ENCODE measurements at regions not wholly inside any gene's neighbourhood (a gene's known extent, or its start where the extent isn't known, plus 50 kb on each side); places are given as distances from the start of the nearest gene placed in this dataset.
"Not testable (repeated sequence)": the region's sequence is repeated elsewhere in the genome, so short reads cannot be mapped to it uniquely, and the experiment has no call there.

DNA sequence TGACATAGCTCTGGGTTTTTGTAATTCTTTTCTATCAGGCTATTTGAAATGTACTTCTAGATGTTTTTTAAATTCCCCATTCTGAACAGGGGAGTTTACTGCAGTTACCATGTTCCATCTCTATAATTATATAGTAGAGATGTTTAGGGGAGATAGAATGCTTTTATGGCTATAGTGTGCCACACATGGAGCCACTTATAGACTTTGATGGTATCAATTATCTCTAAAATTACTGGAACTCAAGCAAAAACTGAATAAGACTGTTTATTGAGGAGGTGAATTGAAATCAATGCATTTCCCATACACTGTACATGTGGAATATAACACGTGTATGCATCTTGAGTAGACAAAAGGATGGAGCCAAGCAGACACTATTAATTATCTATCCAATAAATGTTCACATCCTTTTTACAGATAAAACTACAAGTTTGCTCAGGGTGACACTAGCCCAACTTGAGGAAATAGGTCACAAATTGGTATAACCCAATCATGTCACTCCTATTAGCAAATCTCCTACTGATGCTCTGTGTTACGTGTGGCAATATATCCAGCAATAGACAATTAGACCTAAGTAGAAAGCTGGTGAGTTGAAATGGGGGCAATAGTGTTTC is 1882.6 kb downstream of the PCDH9 start:
- Histone ChIP-seq H3K36me3 (no peaks in the 10 kb centered on the region), H3K9ac (no peak overlapping the region), H3K4me3 (no peak overlapping the region), H3K4me2 (no peak overlapping the region), H3K27me3 (no peaks in the 10 kb centered on the region), H3K4me1 (peaks cover 0 to 10% (median 6%) of the 10 kb centered on the region in 10 experiments; a peak in 11 of 20 replicates), H4K20me1 (no peaks in the 10 kb centered on the region), H3K27ac (no peak overlapping the region), H3K9me3 (replicated peaks in 1 of 11) (peaks cover 0 to 10% (median 0%) of the 10 kb centered on the region in 11 experiments; a peak in 3 of 22 replicates)
- no peak for TF ChIP-seq Cebpa-rat (IDR thresholded peaks at IDR 0.05)

DNA sequence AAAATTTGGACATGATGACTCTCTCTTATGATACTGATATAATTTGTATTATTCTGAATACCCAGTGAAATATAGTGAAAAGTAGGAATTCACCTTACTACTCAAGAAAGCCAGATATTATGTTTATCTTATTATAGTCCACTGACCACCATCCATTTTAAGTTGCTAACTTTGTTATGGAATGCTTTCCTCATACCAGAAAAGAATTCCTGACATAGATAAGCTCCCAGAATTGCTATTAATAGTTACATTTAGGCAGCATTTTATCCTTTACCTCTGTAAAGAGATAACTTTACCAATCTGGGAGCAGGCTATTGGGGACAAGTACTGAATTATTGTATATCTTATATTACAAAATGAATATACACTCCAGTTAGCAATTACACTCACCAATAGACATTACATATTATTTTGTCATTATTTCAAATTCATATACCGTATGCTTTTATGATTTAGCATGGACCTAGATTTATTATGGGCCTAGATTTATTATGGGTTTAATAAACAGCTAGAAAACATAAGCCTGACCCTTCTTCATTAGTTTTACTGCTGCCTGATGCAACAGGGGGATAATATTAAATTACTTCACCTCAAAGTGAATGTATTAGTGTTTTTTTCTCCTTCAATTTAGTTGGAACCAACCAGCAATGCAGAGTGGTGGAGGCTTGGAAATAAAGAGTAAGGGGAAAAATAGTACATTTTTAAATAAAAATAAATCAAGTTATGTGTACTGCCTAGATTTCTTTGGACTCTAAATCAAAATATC is 1886.1 kb downstream of the PCDH9 start:
- H3K9me3 ChIP-seq (replicated peaks in 1 of 11) = peaks cover 0 to 10% (median 0%) of the 10 kb centered on the region in 11 experiments; a peak in 2 of 22 replicates
- H3K4me2 ChIP-seq = no peak overlapping the region
- H3K27ac ChIP-seq = no peak overlapping the region
- TF ChIP-seq Cebpa-rat (IDR thresholded peaks at IDR 0.05) = no peak
- H3K4me3 ChIP-seq = no peak overlapping the region
- H3K27me3 ChIP-seq = no peaks in the 10 kb centered on the region
- H3K4me1 ChIP-seq = peaks cover 0 to 18% (median 6%) of the 10 kb centered on the region in 10 experiments; a peak in 11 of 20 replicates
- no peak overlapping the region for H3K9ac ChIP-seq
- no peaks in the 10 kb centered on the region for H3K36me3 ChIP-seq
- H4K20me1 ChIP-seq = no peaks in the 10 kb centered on the region

DNA sequence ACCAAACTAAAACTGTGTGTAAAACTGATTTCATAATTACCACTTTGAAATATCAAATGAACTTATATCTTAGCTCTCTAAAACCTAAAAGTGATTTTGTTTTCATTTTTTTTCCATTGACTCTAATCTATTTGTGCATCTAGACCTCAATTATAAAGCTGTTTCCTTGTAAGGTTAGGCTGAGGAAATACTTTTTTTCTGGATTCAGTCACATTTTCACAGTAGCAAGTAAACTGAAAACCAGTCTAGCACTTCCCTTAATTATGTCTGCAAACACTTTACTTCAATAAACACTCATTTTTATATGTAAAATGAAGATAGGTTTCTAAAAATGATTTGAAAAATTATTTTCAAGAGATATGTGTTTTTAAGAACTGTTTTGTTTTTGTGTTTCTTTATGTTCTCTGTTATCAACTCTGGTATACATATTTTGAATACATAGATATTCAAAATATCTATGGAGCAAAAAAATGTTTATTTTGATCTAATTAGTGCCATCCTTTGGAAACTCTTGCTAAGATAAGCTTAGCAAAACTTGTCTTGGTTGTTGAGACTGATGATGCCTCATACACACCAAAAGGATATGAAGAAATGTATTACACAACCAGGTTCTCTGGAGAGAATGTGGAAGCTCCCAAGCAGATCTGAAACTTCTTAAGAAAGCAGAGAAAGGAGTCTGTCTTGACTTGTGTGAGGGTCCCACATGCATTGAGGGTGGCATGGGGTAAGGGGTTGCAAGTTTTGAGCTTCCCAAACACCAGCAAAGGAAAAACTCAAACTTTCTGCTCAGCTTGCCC is 1887.4 kb downstream of the PCDH9 start:
- peak in 2 of 11 experiments; percentile 13 to 51; a peak in 3 of 22 replicates for TF ChIP-seq Cebpa-rat (IDR thresholded peaks at IDR 0.05)
- Histone ChIP-seq H3K4me2 (peak overlapping the region in 8 of 11 experiments; percentile 5 to 57 (median 28); a peak in 11 of 22 replicates), H3K4me1 (peaks cover 0 to 18% (median 6%) of the 10 kb centered on the region in 10 experiments; a peak in 11 of 20 replicates), H3K9me3 (replicated peaks in 1 of 11) (peaks cover 0 to 10% (median 0%) of the 10 kb centered on the region in 11 experiments; a peak in 2 of 22 replicates), H3K27me3 (no peaks in the 10 kb centered on the region), H3K4me3 (no peak overlapping the region), H3K27ac (peak overlapping the region in 7 of 11 experiments; percentile 3 to 48 (median 28); a peak in 9 of 22 replicates), H3K36me3 (no peaks in the 10 kb centered on the region), H3K9ac (no peak overlapping the region), H4K20me1 (no peaks in the 10 kb centered on the region)

DNA sequence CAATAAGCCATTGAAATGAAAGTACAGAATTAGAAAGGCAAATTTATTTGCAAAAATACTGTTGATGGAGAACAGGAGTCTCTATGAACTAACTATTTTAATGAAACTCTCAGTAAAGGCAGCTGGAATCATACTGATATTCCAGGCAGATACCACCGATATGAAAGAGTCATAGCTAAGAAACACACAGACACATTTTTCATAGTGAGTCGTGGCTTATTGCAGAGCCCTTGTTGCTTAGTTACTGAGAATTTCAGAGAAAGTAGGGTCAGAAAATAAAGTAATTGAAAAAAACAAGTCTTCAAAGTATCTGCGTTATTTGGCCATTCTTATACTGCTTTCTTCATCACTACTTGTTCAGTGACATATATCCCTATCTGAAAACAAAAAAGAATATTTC is 1890.9 kb downstream of the PCDH9 start:
- H3K9me3 ChIP-seq (replicated peaks in 1 of 11) = no peaks in the 10 kb centered on the region
- H3K4me3 ChIP-seq = no peak overlapping the region
- no peak overlapping the region for H3K4me2 ChIP-seq
- no peak overlapping the region for H3K27ac ChIP-seq
- TF ChIP-seq Cebpa-rat (IDR thresholded peaks at IDR 0.05) = no peak
- H4K20me1 ChIP-seq = no peaks in the 10 kb centered on the region
- H3K4me1 ChIP-seq = peaks cover 0 to 18% (median 7%) of the 10 kb centered on the region in 10 experiments; a peak in 11 of 20 replicates
- H3K9ac ChIP-seq = no peak overlapping the region
- H3K27me3 ChIP-seq = no peaks in the 10 kb centered on the region
- H3K36me3 ChIP-seq = no peaks in the 10 kb centered on the region

DNA sequence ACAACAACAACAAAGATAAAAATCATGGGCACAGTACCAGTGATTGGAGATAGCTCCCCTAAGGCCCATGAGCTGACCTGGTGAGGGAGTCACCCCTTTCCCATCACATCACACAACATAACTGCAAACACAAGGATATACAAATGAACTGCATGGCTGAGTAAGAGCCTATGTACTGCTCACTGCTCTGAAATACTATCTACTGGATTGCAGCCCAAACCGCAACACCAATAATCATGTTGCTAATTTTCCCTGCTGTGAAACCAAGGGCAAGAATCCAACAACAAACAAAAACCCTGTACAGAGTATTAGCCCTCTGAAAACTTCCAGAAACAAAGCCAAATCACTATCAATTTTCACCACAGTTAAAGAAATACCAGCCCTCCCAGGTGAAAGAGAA is 1893.2 kb downstream of the PCDH9 start:
- Histone ChIP-seq H3K27ac (no peak overlapping the region), H3K9me3 (replicated peaks in 1 of 11) (no peaks in the 10 kb centered on the region), H3K9ac (no peak overlapping the region), H3K27me3 (no peaks in the 10 kb centered on the region), H3K4me3 (no peak overlapping the region), H3K4me2 (no peak overlapping the region), H4K20me1 (no peaks in the 10 kb centered on the region), H3K36me3 (no peaks in the 10 kb centered on the region), H3K4me1 (peaks cover 0 to 7% (median 0%) of the 10 kb centered on the region in 10 experiments; a peak in 2 of 20 replicates)
- TF ChIP-seq Cebpa-rat (IDR thresholded peaks at IDR 0.05) = no peak

DNA sequence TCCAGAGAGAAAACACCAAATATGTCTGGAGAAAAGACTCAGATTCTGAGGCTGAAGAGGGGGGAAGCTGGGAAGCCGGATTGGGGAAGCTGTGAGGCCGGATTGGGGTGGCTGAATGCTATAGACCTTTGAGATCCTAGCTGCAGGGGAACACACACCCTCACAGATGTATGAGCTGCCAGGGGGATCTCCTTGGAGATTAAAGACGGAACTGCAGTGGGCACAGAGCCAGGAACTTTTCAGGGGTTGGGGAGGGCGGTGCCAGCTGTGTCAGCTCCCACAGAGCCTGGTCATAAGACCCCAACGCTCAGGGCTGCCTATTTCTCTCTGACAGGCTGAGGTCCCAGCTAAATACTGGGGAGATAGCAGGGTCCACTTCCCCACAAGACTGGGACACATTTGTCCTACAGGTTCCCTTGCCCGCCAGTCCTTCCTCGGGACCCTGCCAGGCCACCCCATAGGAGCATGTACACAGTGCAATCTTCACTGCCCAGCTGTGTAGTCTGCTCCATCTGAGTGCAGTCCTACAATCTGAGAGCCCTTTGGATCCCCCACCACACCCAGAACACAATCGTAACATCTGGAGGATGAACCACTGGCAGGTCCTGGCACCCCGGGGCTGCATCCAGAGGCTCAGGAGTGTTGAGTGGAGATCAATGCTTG is 1893.9 kb downstream of the PCDH9 start:
- Histone ChIP-seq H4K20me1 (no peaks in the 10 kb centered on the region), H3K4me3 (no peak overlapping the region), H3K27me3 (no peaks in the 10 kb centered on the region), H3K9me3 (replicated peaks in 1 of 11) (no peaks in the 10 kb centered on the region), H3K4me2 (0 out of 22 replicates have a peak overlapping the region, but pooled peaks of 5 of the 11 experiments have one; percentile 5 to 27 (median 14)), H3K36me3 (no peaks in the 10 kb centered on the region), H3K27ac (no peak overlapping the region), H3K4me1 (0 out of 20 replicates have a peak, but pooled peaks cover 0 to 7% (median 0%) of the 10 kb centered on the region in 10 experiments), H3K9ac (no peak overlapping the region)
- no peak for TF ChIP-seq Cebpa-rat (IDR thresholded peaks at IDR 0.05)

DNA sequence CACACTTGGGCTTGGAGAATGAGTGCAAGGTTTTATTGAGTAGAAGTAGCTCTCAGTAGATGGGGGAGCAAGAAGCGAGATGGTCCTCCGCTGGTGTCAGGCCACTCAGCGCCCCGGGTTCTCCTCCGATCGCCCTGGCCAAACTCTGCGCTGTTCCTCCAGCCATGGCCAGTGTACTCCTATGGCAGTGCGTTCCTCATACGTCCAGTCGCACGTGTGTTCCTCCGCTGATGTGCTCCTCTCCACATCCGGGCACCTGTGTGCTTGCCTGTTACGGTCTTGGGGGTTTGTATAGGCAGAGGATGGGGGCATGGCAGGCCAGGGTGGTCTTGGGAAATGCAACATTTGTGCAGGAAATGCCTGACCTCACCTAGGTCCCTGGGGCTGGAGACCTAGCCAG is 1899.4 kb downstream of the PCDH9 start:
- Histone ChIP-seq H3K27ac (no peak overlapping the region), H4K20me1 (no peaks in the 10 kb centered on the region), H3K36me3 (no peaks in the 10 kb centered on the region), H3K9me3 (replicated peaks in 1 of 11) (no peaks in the 10 kb centered on the region), H3K4me2 (no peak overlapping the region), H3K9ac (no peak overlapping the region), H3K4me3 (no peak overlapping the region), H3K27me3 (no peaks in the 10 kb centered on the region), H3K4me1 (no peaks in the 10 kb centered on the region)
- no peak for TF ChIP-seq Cebpa-rat (IDR thresholded peaks at IDR 0.05)

DNA sequence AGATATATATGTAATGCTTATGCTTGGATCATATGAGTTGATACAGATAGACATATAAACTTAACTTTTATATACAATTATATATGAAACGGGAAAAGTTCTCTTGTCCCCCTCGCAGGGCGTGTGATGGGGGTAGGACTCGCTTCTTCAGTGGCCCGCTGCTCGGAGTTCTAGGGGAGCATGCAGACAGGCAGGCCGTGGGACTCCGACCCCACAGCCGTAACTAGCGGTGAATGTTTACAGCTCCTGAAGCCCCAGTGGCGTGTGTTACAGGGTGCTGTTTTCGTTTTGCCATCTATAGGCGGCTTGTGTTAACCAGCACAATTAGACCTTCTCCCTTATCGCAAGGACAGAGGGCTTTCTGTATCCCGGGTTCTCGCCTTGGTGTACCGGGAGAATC is 1899.8 kb downstream of the PCDH9 start:
- no peaks in the 10 kb centered on the region for H3K4me1 ChIP-seq
- no peaks in the 10 kb centered on the region for H3K36me3 ChIP-seq
- no peaks in the 10 kb centered on the region for H3K27me3 ChIP-seq
- no peak overlapping the region for H3K4me2 ChIP-seq
- no peak for TF ChIP-seq Cebpa-rat (IDR thresholded peaks at IDR 0.05)
- H3K4me3 ChIP-seq = no peak overlapping the region
- no peaks in the 10 kb centered on the region for H4K20me1 ChIP-seq
- no peaks in the 10 kb centered on the region for H3K9me3 ChIP-seq (replicated peaks in 1 of 11)
- no peak overlapping the region for H3K9ac ChIP-seq
- no peak overlapping the region for H3K27ac ChIP-seq

DNA sequence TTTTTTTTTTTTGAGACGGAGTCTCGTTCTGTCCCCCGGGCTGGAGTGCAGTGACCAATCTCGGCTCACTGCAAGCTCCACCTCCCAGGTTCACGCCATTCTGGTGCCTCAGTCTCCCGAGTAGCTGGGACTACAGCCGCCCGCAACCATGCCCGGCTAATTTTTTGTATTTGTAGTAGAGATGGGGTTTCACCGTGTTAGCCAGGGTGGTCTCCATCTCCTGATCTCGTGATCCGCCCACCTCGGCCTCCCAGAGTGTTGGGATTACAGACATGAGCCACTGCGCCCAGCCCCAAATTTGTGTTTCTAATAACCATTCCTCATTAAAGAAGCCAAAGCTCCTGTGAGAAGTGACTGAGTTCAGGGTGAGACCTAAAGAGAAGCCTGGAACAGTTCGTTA is 1906.9 kb downstream of the PCDH9 start:
- H3K27ac ChIP-seq; H3K9me3 ChIP-seq (replicated peaks in 1 of 11); H4K20me1 ChIP-seq; H3K4me3 ChIP-seq; H3K4me2 ChIP-seq; H3K36me3 ChIP-seq; H3K27me3 ChIP-seq; H3K4me1 ChIP-seq; H3K9ac ChIP-seq: not testable (repeated sequence)

DNA sequence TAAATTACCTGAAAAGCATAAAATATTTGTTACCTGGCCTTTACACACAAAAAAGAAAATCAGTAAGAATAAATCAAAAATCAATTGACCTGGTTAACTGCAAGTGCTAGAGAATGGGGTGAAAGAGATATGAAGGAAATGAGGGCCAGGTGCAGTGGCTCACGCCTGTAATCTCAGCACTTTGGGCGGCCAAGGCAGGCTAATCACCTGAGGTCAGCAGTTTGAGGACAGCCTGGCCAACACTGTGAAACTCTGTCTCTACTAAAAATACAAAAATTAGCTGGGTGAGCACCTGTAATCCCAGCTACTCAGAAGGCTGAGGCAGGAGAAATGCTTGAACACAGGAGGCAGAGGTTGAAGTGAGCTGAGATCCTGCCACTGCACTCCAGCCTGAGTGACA is 1908.7 kb downstream of the PCDH9 start:
- not testable (repeated sequence) for H3K4me3 ChIP-seq; H3K36me3 ChIP-seq; H3K4me2 ChIP-seq; H3K9me3 ChIP-seq (replicated peaks in 1 of 11); H3K4me1 ChIP-seq; H4K20me1 ChIP-seq; H3K27me3 ChIP-seq; H3K9ac ChIP-seq; H3K27ac ChIP-seq
